Activated B cell treated with CpG ODN at 0.5 μM for 24 hours (primary cell): ENCODE measurements at regions not wholly inside any gene's neighbourhood (a gene's known extent, or its start where the extent isn't known, plus 50 kb on each side); places are given as distances from the start of the nearest gene placed in this dataset.

Experiments
- ATAC-seq: fragments of 200-7000 bp; cut with Tn5 transposase; one replicate; pipeline ENCODE4 v1.10.0; 2021; ENCODE audit warnings: low read depth, mild to moderate bottlenecking, moderate library complexity
- CTCF ChIA-PET: fragments of 350-600 bp; sonication (Branson Sonifier 250); formaldehyde crosslinking; loops from one replicate; lab custom pipeline; 2021; ENCODE audit warnings: antibody characterized with exemption; lab: Charles Lee
- POLR2A ChIA-PET: fragments of 350-600 bp; sonication (Branson Sonifier 250); formaldehyde crosslinking; loops from one replicate; lab custom pipeline; 2021; ENCODE audit warnings: antibody characterized with exemption; lab: Charles Lee
- DNase-seq: peaks from one replicate; pipeline ENCODE4 v3.0.0; 2022
- H3K27ac Mint-ChIP-seq: one replicate; pipeline ENCODE4 v1.8.0; 2020; ENCODE audit warnings: mixed read lengths
- H3K27me3 Mint-ChIP-seq: one replicate; pipeline ENCODE4 v1.8.0; 2021; ENCODE audit warnings: mixed read lengths
- H3K36me3 Mint-ChIP-seq: one replicate; pipeline ENCODE4 v1.8.0; 2021; ENCODE audit warnings: low read depth, mixed read lengths
- H3K4me1 Mint-ChIP-seq: one replicate; pipeline ENCODE4 v1.8.0; 2021; ENCODE audit warnings: mixed read lengths
- H3K4me3 Mint-ChIP-seq: one replicate; pipeline ENCODE4 v1.8.0; 2020; ENCODE audit warnings: mild to moderate bottlenecking, mixed read lengths
- H3K9me3 Mint-ChIP-seq: one replicate; pipeline ENCODE4 v1.8.0; 2020; ENCODE audit warnings: mixed read lengths
- intact Hi-C: fragments of 100-400 bp; cut with micrococcal nuclease; formaldehyde crosslinking; loops from one replicate; pipeline ENCODE4 v1.15.1; 2024
- TF ChIP-seq, protein P1 (sequence below): fragments of 200-600 bp; IDR thresholded peaks from one replicate; pipeline ENCODE4 v1.8.0; 2022; ENCODE audit warnings: antibody characterized with exemption, mild to moderate bottlenecking

DNA sequence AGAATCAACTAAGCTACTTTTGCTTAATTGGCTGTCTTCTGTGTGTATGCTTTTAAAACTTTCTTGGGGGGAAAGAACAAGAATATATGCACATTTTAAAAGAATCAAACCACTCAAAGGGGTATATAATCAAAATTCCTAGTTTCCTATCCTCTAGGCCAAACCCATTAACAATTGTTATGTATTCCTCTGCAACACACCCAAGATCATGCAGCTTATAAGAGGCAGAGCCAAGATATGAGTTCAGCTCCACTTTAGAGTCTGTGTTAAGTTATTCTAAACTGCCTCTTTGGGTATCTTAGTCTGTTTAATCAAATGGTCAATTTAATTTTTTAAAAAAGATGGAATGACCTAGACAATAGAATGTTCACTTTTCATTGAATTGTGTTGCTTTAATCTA is 326.1 kb upstream of the IL12A start:
- ChIA-PET POLR2A (no interaction called here), CTCF (no interaction called here)
- ATAC-seq = no peak
- no peaks in the 10 kb centered on the region for H3K4me1 Mint-ChIP-seq
- H3K9me3 Mint-ChIP-seq = peaks cover 2% of the 10 kb centered on the region
- intact Hi-C loops = no loop called here
- TF ChIP-seq, protein P1, sequence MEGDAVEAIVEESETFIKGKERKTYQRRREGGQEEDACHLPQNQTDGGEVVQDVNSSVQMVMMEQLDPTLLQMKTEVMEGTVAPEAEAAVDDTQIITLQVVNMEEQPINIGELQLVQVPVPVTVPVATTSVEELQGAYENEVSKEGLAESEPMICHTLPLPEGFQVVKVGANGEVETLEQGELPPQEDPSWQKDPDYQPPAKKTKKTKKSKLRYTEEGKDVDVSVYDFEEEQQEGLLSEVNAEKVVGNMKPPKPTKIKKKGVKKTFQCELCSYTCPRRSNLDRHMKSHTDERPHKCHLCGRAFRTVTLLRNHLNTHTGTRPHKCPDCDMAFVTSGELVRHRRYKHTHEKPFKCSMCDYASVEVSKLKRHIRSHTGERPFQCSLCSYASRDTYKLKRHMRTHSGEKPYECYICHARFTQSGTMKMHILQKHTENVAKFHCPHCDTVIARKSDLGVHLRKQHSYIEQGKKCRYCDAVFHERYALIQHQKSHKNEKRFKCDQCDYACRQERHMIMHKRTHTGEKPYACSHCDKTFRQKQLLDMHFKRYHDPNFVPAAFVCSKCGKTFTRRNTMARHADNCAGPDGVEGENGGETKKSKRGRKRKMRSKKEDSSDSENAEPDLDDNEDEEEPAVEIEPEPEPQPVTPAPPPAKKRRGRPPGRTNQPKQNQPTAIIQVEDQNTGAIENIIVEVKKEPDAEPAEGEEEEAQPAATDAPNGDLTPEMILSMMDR = no peak
- H3K36me3 Mint-ChIP-seq = no peaks in the 10 kb centered on the region
- no peak for DNase-seq
- no peak overlapping the region for H3K4me3 Mint-ChIP-seq
- H3K27me3 Mint-ChIP-seq = no peaks in the 10 kb centered on the region
- H3K27ac Mint-ChIP-seq = no peak overlapping the region

DNA sequence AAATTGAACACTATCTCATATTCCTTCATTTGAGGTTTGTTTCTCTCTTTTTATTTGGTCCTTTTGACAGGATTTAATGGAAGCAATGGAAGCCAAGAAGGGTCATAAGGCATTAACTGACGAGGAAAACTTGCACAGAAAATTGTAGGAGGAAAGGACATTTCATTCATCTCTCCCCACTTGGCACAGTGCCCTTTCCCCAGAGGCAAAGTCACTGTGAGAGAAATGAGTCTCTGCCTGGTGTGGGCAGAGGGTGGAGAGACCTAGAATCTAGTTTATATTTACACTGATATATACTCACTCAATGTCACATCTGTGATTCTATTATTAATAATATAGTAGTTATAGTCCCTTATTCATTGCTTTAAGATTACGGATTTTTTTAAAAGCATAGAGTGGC is 324.6 kb upstream of the IL12A start:
- POLR2A ChIA-PET = no interaction called here
- H3K4me3 Mint-ChIP-seq = no peak overlapping the region
- CTCF ChIA-PET = no interaction called here
- no peaks in the 10 kb centered on the region for H3K27me3 Mint-ChIP-seq
- peaks cover 2% of the 10 kb centered on the region for H3K9me3 Mint-ChIP-seq
- H3K36me3 Mint-ChIP-seq = no peaks in the 10 kb centered on the region
- DNase-seq = no peak
- H3K4me1 Mint-ChIP-seq = no peaks in the 10 kb centered on the region
- TF ChIP-seq, protein P1 = no peak
- no peak for ATAC-seq
- H3K27ac Mint-ChIP-seq = no peak overlapping the region
- intact Hi-C loops = no loop called here

DNA sequence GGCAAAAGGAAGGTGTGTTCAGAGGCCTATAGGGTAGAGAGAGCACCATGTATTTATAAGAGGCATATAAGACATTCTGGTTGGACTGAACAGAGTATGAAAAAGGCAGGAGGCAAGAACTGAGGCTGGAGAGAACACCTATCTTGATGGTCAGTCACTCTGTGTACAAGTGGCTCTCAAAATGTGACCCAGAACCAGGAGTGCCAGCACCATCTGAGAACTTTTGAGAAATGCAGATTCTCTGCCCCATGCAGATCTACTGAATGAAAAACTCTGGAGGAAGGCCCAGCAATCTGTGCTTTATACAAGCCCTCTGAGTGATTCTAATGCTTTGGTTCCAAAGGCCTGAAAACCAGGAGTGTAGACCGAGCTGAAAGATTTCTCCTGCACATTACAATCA is 324.0 kb upstream of the IL12A start:
- H3K9me3 Mint-ChIP-seq = peaks cover 2% of the 10 kb centered on the region
- intact Hi-C loops = no loop called here
- no peaks in the 10 kb centered on the region for H3K4me1 Mint-ChIP-seq
- no peaks in the 10 kb centered on the region for H3K27me3 Mint-ChIP-seq
- ChIA-PET CTCF (no interaction called here), POLR2A (no interaction called here)
- H3K27ac Mint-ChIP-seq = no peak overlapping the region
- no peak overlapping the region for H3K4me3 Mint-ChIP-seq
- no peak for ATAC-seq
- DNase-seq = no peak
- TF ChIP-seq, protein P1 = no peak
- H3K36me3 Mint-ChIP-seq = no peaks in the 10 kb centered on the region

DNA sequence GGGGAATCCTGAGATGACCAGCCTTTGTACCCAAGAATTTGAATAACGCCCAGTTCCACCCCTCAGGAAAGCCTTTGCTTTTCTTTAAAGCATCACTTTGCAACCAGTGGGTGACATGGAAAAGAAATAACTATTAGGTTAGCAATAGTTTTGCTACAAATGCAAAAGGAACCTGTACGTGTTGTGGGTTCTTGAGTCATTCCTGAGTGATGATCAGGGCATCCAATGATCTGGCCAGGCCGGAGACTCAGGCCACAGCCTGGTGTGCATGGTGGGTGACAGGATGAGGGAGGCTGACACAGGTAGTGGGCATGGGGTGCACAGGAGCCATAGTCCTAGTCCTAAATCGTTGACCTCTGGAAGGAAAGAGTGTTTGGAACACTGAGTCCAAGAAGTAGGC is 321.4 kb upstream of the IL12A start:
- TF ChIP-seq, protein P1 = no peak
- no peak for DNase-seq
- no peak for ATAC-seq
- POLR2A ChIA-PET = no interaction called here
- intact Hi-C loops = no loop called here
- no peaks in the 10 kb centered on the region for H3K4me1 Mint-ChIP-seq
- no peaks in the 10 kb centered on the region for H3K36me3 Mint-ChIP-seq
- no peak overlapping the region for H3K27ac Mint-ChIP-seq
- H3K27me3 Mint-ChIP-seq = no peaks in the 10 kb centered on the region
- peaks cover 2% of the 10 kb centered on the region for H3K9me3 Mint-ChIP-seq
- CTCF ChIA-PET = no interaction called here
- H3K4me3 Mint-ChIP-seq = no peak overlapping the region

DNA sequence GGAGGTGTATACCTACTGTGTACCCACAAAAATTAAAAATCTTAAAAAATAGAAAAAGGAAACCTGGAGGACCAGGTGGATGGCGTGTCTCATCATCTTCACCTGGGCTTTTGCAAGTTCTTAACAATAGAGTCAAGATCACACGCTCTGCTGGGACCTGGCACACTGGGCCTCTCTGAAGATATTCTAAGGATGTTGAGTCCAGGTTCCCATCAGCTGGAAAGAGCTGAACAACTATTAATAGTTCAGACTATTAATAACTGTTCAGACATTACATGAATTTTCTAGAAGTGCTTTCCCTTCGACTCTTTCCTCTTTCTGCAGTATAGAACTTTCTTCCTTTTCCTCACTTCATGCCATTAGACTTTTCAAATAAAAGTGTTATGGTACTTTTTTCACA is 320.2 kb upstream of the IL12A start:
- ChIA-PET POLR2A (no interaction called here), CTCF (no interaction called here)
- H3K27me3 Mint-ChIP-seq = no peaks in the 10 kb centered on the region
- no peak overlapping the region for H3K4me3 Mint-ChIP-seq
- no peak overlapping the region for H3K27ac Mint-ChIP-seq
- ATAC-seq (no peak), DNase-seq (no peak)
- TF ChIP-seq, protein P1 = no peak
- intact Hi-C loops = no loop called here
- no peaks in the 10 kb centered on the region for H3K4me1 Mint-ChIP-seq
- no peaks in the 10 kb centered on the region for H3K36me3 Mint-ChIP-seq
- no peaks in the 10 kb centered on the region for H3K9me3 Mint-ChIP-seq
